Kidney tubule cell (primary cell): ENCODE measurements at regions not wholly inside any gene's neighbourhood (a gene's known extent, or its start where the extent isn't known, plus 50 kb on each side); places are given as distances from the start of the nearest gene placed in this dataset.
"Not testable (repeated sequence)": the region's sequence is repeated elsewhere in the genome, so short reads cannot be mapped to it uniquely, and the experiment has no call there.

Experiments used
- DNase-seq: peaks from one replicate; pipeline ENCODE4 v3.0.0-alpha.2; 2018; ENCODE audit warnings: low spot score

- no peak for DNase-seq
Observed at GRCh38 chr3:117842086-117842485, 1132.5 kb downstream of the TUSC7 start.

GRCh38 chr3:117843356-117843755 is 1133.8 kb downstream of the TUSC7 start:
- DNase-seq: no peak

GRCh38 chr3:117844676-117845075 is 1135.1 kb downstream of the TUSC7 start:
- no peak for DNase-seq

GRCh38 chr3:117846238-117846637 is 1136.7 kb downstream of the TUSC7 start:
- no peak for DNase-seq

GRCh38 chr3:117848606-117849005 is 1139.0 kb downstream of the TUSC7 start:
- no peak for DNase-seq

GRCh38 chr3:117853923-117854668 is 1144.5 kb downstream of the TUSC7 start:
- peak; percentile 75 for DNase-seq

- no peak for DNase-seq
Observed at GRCh38 chr3:117856354-117856753, 1146.8 kb downstream of the TUSC7 start.

GRCh38 chr3:117863146-117863545 is 1153.6 kb downstream of the TUSC7 start:
- no peak for DNase-seq

GRCh38 chr3:117865338-117865737 is 1155.8 kb downstream of the TUSC7 start:
- no peak for DNase-seq

- no peak for DNase-seq
Observed at GRCh38 chr3:117868766-117869165, 1159.2 kb downstream of the TUSC7 start.

- DNase-seq: no peak
Observed at GRCh38 chr3:117871934-117872333, 1162.4 kb downstream of the TUSC7 start.

GRCh38 chr3:117872594-117873248 is 1161.9 kb downstream of the IGSF11 start:
- not testable (repeated sequence) for DNase-seq

GRCh38 chr3:117873249-117873600 is 1161.4 kb downstream of the IGSF11 start:
- no peak for DNase-seq

GRCh38 chr3:117874028-117874690 is 1160.5 kb downstream of the IGSF11 start:
- no peak for DNase-seq

- peak; percentile 13 for DNase-seq
Observed at GRCh38 chr3:117874904-117875874, 1159.5 kb downstream of the IGSF11 start.

GRCh38 chr3:117875887-117876286 is 1158.8 kb downstream of the IGSF11 start:
- DNase-seq: no peak

- DNase-seq: no peak
Observed at GRCh38 chr3:117880638-117881037, 1154.0 kb downstream of the IGSF11 start.

GRCh38 chr3:117881210-117881609 is 1153.4 kb downstream of the IGSF11 start:
- no peak for DNase-seq

GRCh38 chr3:117885011-117885441 is 1149.6 kb downstream of the IGSF11 start:
- peak; percentile 7 for DNase-seq

GRCh38 chr3:117886147-117886546 is 1148.5 kb downstream of the IGSF11 start:
- no peak for DNase-seq

GRCh38 chr3:117887031-117887430 is 1147.6 kb downstream of the IGSF11 start:
- DNase-seq: no peak

- DNase-seq: peak; percentile 76
Observed at GRCh38 chr3:117887901-117888300, 1146.7 kb downstream of the IGSF11 start.
